NCI-H1092 (cell line): ENCODE measurements at regions not wholly inside any gene's neighbourhood (a gene's known extent, or its start where the extent isn't known, plus 50 kb on each side); places are given as distances from the start of the nearest gene placed in this dataset.

Source experiments
- DNase-seq: peaks from one replicate; lab custom pipeline; 2025; lab: John Stamatoyannopoulos, UW

GRCh38 chr13:34002924-34003323, 185.0 kb downstream of the RFC3 start:
- no peak for DNase-seq

GRCh38 chr13:34003656-34004055, 185.7 kb downstream of the RFC3 start:
- no peak for DNase-seq

- no peak for DNase-seq
Observed at GRCh38 chr13:34004676-34005075, 186.7 kb downstream of the RFC3 start.

GRCh38 chr13:34006011-34006410, 188.1 kb downstream of the RFC3 start:
- DNase-seq: no peak

- DNase-seq: peak; percentile 64
Observed at GRCh38 chr13:34011552-34012085, 193.7 kb downstream of the RFC3 start.

- no peak for DNase-seq
Observed at GRCh38 chr13:34012382-34012781, 194.4 kb downstream of the RFC3 start.

GRCh38 chr13:34013061-34013460, 195.1 kb downstream of the RFC3 start:
- DNase-seq: no peak

- no peak for DNase-seq
Observed at GRCh38 chr13:34017231-34017630, 199.3 kb downstream of the RFC3 start.

- DNase-seq: no peak
Observed at GRCh38 chr13:34019870-34020269, 201.9 kb downstream of the RFC3 start.

GRCh38 chr13:34020388-34020787, 202.4 kb downstream of the RFC3 start:
- no peak for DNase-seq

- no peak for DNase-seq
Observed at GRCh38 chr13:34021619-34022018, 203.7 kb downstream of the RFC3 start.

GRCh38 chr13:34025746-34026145, 207.8 kb downstream of the RFC3 start:
- DNase-seq: no peak

- DNase-seq: no peak
Observed at GRCh38 chr13:34026308-34026707, 208.4 kb downstream of the RFC3 start.

- no peak for DNase-seq
Observed at GRCh38 chr13:34028496-34029442, 210.8 kb downstream of the RFC3 start.

- no peak for DNase-seq
Observed at GRCh38 chr13:34030782-34031181, 212.8 kb downstream of the RFC3 start.

- no peak for DNase-seq
Observed at GRCh38 chr13:34031610-34032009, 213.7 kb downstream of the RFC3 start.

- DNase-seq: no peak
Observed at GRCh38 chr13:34034411-34034810, 216.5 kb downstream of the RFC3 start.

- DNase-seq: no peak
Observed at GRCh38 chr13:34035178-34035577, 217.2 kb downstream of the RFC3 start.

GRCh38 chr13:34035676-34036325, 217.9 kb downstream of the RFC3 start:
- no peak for DNase-seq

GRCh38 chr13:34037636-34038540, 219.9 kb downstream of the RFC3 start:
- DNase-seq: no peak

- no peak for DNase-seq
Observed at GRCh38 chr13:34038541-34039068, 220.7 kb downstream of the RFC3 start.

GRCh38 chr13:34039678-34040077, 221.7 kb downstream of the RFC3 start:
- DNase-seq: no peak
